Right hindlimb (tissue), 1 donor: ENCODE measurements at regions not wholly inside any gene's neighbourhood (a gene's known extent, or its start where the extent isn't known, plus 50 kb on each side); places are given as distances from the start of the nearest gene placed in this dataset.
"Not testable (repeated sequence)": the region's sequence is repeated elsewhere in the genome, so short reads cannot be mapped to it uniquely, and the experiment has no call there.

Source experiments
- DNase-seq: peaks from one replicate; pipeline ENCODE4 v3.0.0-alpha.2; 2018

GRCh38 chrX:25442499-25442898 is 426.7 kb upstream of the ARX start:
- DNase-seq, result no peak

GRCh38 chrX:25433307-25433706 is 417.5 kb upstream of the ARX start:
- no peak for DNase-seq

GRCh38 chrX:25432396-25432795 is 416.6 kb upstream of the ARX start:
- no peak for DNase-seq

- no peak for DNase-seq
Measured at GRCh38 chrX:25427873-25428555, 412.2 kb upstream of the ARX start.

- not testable (repeated sequence) for DNase-seq
Measured at GRCh38 chrX:25404163-25404562, 388.4 kb upstream of the ARX start.

- DNase-seq, result no peak
Measured at GRCh38 chrX:25389266-25389665, 373.5 kb upstream of the ARX start.

- DNase-seq, result no peak
Measured at GRCh38 chrX:25383196-25383595, 367.4 kb upstream of the ARX start.

- no peak for DNase-seq
Measured at GRCh38 chrX:25356456-25356855, 340.7 kb upstream of the ARX start.

- no peak for DNase-seq
Measured at GRCh38 chrX:25344161-25344936, 328.6 kb upstream of the ARX start.

GRCh38 chrX:25343060-25343459 is 327.3 kb upstream of the ARX start:
- DNase-seq, result no peak

GRCh38 chrX:25337841-25338240 is 322.1 kb upstream of the ARX start:
- DNase-seq, result no peak

- no peak for DNase-seq
Measured at GRCh38 chrX:25300994-25301393, 285.2 kb upstream of the ARX start.

GRCh38 chrX:25296850-25297249 is 281.1 kb upstream of the ARX start:
- no peak for DNase-seq

- DNase-seq, result peak; percentile 15
Measured at GRCh38 chrX:25295466-25295865, 279.7 kb upstream of the ARX start.

GRCh38 chrX:25290132-25290531 is 274.4 kb upstream of the ARX start:
- DNase-seq, result no peak

- DNase-seq, result no peak
Measured at GRCh38 chrX:25288676-25289075, 272.9 kb upstream of the ARX start.

- no peak for DNase-seq
Measured at GRCh38 chrX:25287521-25287920, 271.8 kb upstream of the ARX start.

- DNase-seq, result no peak
Measured at GRCh38 chrX:25285598-25285997, 269.8 kb upstream of the ARX start.

- no peak for DNase-seq
Measured at GRCh38 chrX:25279510-25279909, 263.7 kb upstream of the ARX start.

- no peak for DNase-seq
Measured at GRCh38 chrX:25278341-25278740, 262.6 kb upstream of the ARX start.

GRCh38 chrX:25277574-25277973 is 261.8 kb upstream of the ARX start:
- DNase-seq, result no peak

- no peak for DNase-seq
Measured at GRCh38 chrX:25275159-25275558, 259.4 kb upstream of the ARX start.

- DNase-seq, result no peak
Measured at GRCh38 chrX:25241461-25241860, 225.7 kb upstream of the ARX start.

- no peak for DNase-seq
Measured at GRCh38 chrX:25226151-25226550, 210.4 kb upstream of the ARX start.

GRCh38 chrX:25219480-25219879 is 203.7 kb upstream of the ARX start:
- no peak for DNase-seq
